ENCODE measurements at regions not wholly inside any gene's neighbourhood (a gene's known extent, or its start where the extent isn't known, plus 50 kb on each side); places are given as distances from the start of the nearest gene placed in this dataset.

DNA sequence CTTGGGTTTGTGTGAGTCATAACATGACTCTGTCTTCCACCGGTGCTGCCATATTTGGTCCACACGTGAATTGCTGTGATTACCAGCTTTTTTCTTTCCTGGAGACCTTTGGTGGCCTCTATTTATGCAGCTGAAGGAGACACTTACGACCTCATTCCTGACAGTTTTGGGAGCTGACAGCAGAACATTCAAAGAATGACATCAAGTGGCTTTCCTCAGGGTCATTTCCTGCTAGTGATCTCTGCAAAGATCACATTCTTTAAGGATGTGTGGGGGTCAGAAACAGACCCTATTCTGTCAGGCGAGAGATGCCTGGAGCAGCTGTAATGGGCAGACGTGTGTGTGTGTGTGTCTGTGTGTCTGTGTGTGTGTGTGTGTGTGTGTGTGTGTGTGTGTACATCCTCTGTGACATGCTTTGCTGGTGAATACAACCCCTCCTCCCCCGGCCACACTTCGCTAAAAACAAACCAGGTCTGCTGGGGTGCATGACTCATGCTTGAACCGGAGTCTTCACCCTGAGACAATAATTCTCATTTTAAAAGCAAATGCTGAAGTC, 115.6 kb downstream of the TMEM170B start:
- TF ChIP-seq YY1 (IDR thresholded peaks at IDR 0.05; ENCODE audit: insufficient read depth, insufficient read length) (no peak), SUZ12 (IDR thresholded peaks at IDR 0.05; ENCODE audit: extremely low read depth, insufficient read depth, insufficient read length) (no peak), ZNF274 (IDR thresholded peaks at IDR 0.05; ENCODE audit: low read depth, low read length) (no peak)
